C4-2B (cell line): ENCODE measurements at regions not wholly inside any gene's neighbourhood (a gene's known extent, or its start where the extent isn't known, plus 50 kb on each side); places are given as distances from the start of the nearest gene placed in this dataset.

ENCODE experiments used
- H3K27ac ChIP-seq: fragments of 450-650 bp; 2 replicates; pipeline ENCODE4 v1.5.1; 2017
- ZFX ChIP-seq: fragments of 450-650 bp; IDR thresholded peaks from 2 replicates; pipeline ENCODE4 v1.6.1; 2017
- TF ChIP-seq, protein P1 (sequence below): fragments of 450-650 bp; conservative IDR thresholded peaks from 2 replicates; pipeline ENCODE4 v1.5.1; 2017; ENCODE audit warnings: mild to moderate bottlenecking

DNA sequence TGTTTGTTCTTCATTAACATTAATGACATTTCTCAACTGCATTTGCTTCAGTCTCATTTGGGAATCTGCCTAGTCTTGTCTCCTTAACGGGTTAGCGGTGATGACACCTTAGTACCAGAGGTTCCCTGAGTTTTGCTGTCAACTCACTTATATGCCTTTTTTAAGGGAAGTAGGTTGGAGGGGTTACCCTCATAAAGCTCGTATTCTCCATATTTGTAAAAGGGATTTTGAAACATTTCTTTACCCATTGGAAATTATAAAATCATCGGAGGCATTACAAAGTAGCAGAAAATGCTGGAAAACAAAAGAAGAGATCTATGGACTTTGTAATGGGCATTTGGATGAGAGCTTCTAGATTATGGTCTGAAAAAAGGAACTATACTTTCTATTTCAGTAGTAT is 88.7 kb upstream of the PRDM1 start:
- no peak overlapping the region for H3K27ac ChIP-seq
- TF ChIP-seq, protein P1, sequence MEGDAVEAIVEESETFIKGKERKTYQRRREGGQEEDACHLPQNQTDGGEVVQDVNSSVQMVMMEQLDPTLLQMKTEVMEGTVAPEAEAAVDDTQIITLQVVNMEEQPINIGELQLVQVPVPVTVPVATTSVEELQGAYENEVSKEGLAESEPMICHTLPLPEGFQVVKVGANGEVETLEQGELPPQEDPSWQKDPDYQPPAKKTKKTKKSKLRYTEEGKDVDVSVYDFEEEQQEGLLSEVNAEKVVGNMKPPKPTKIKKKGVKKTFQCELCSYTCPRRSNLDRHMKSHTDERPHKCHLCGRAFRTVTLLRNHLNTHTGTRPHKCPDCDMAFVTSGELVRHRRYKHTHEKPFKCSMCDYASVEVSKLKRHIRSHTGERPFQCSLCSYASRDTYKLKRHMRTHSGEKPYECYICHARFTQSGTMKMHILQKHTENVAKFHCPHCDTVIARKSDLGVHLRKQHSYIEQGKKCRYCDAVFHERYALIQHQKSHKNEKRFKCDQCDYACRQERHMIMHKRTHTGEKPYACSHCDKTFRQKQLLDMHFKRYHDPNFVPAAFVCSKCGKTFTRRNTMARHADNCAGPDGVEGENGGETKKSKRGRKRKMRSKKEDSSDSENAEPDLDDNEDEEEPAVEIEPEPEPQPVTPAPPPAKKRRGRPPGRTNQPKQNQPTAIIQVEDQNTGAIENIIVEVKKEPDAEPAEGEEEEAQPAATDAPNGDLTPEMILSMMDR = no peak

DNA sequence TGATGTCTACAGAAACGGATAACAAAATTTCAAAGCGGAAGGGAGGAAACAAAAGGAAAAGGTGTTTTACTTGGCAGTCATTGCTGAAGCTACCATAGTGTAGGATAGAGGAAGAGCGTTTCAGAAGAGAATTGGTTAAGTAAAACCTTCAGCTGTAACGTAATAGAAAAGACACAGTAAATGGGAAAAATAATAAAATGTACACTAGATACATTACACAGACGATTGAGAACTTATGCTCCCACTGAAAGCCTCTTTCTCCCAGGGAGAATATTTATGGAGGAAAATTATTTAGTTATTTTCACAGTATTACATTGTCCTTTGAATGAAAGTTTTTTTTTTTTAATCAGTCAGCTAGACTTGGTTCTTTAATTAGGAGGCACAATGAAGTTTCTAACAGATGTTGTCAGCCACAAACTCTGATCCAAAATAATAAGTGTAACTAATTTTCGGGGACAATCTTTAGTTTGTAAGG is 90.7 kb upstream of the PRDM1 start:
- TF ChIP-seq, protein P1 = no peak
- no peak for TF ChIP-seq ZFX
- no peak overlapping the region for H3K27ac ChIP-seq

DNA sequence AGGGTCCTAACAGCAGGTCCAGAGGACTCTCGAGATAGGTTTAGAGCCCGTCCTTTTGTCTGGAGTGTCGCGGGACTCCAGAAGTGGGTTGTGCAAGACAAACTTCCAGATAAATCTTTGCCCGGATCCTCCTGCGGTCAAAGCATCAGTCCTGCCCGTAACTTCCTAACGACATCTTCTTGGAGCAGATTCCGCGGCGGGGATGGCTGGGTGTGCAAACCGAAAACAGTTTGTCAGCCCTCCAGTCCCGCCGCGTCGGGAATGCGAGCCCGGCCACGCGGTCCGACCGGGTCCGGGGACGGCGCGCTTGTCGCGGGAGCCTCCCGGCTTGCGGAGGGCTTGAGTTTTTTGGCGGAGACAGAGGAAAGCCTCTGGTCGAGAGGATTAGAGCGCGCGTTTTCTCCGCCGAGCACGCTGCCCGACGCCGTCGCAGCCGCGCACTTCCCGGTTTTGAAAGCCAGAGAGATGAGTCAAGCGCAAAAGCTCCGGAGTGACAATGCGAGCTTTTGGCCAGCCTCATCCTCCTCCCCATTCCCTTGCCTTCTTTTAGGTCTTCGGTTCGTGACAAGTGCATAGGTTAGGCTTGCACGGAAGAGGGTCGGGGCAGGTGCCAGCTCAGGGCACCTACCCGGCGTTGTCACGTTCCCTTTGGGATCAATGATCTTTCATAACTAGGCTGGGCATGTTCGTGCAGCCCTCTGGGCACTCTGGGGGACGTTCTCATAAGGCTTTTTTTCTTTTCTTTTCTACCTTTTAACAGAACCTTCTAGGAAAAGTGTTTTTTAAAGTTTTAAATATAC is 91.3 kb upstream of the PRDM1 start:
- H3K27ac ChIP-seq = no peak overlapping the region

DNA sequence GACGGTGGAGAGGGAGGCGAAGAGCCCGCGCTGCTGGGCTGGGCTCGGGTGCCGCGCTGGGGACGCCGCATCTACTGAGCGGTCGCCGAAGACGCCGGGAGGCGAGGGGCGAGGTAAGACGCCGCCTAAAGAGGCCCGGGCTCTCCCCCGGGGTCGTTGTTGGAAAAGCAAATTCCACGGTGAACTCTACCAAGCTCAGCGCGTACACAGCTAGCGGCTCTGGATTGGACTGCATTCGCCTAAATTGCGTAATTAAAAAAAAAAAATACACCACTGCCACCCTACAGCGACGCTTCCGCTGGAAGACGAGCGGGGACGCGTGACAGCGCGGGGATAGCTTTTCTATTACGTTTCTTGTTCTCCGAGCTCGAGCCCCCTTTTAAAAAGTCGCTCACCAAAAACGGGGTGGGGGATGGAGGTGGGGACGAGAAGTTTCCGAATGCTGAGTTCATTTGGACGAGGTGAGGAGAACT is 92.0 kb upstream of the PRDM1 start:
- no peak overlapping the region for H3K27ac ChIP-seq
- TF ChIP-seq, protein P1 = no peak
- TF ChIP-seq ZFX = no peak

More for the DNA sequence above, 91.3 kb upstream of the PRDM1 start:
- TF ChIP-seq, protein P1 = no peak
- no peak for TF ChIP-seq ZFX

DNA sequence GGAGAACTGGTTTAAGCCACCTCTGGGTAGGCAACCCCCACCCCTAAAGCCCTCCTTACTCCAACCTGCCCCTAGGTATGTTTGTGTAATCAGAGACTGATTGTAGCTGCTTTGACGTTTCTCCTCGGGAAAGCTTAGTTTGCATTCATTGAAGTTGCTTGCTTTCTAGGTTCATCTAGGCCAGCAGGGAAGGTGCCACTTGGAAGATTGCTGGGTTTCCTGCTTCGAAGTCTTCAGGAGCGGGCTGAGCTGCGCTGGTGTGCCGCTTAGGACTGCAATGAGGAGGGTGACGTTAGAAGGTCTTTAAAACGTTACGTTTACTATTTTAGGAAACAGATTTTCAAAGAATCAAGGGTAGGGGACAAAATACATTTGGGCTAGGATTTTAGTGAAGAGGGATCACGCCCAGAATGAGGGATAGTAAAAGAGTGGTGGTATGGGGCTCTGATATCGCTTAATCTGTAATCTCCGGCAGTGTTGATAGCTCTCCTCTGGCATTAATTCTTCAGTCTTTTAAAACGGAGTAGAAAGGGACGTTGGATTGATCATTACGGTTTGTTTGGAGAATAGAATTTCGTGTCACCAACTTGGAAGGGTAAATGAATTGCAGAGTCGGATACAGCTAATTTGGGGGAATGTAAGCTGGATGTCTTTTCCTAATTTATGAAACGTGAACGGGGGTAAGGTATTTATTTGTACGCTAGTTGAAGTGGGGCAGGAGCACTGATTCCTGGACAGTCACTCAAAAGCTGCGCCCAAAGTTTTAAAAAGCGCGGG is 92.6 kb upstream of the PRDM1 start:
- TF ChIP-seq, protein P1 = no peak
- no peak for TF ChIP-seq ZFX
- no peak overlapping the region for H3K27ac ChIP-seq

DNA sequence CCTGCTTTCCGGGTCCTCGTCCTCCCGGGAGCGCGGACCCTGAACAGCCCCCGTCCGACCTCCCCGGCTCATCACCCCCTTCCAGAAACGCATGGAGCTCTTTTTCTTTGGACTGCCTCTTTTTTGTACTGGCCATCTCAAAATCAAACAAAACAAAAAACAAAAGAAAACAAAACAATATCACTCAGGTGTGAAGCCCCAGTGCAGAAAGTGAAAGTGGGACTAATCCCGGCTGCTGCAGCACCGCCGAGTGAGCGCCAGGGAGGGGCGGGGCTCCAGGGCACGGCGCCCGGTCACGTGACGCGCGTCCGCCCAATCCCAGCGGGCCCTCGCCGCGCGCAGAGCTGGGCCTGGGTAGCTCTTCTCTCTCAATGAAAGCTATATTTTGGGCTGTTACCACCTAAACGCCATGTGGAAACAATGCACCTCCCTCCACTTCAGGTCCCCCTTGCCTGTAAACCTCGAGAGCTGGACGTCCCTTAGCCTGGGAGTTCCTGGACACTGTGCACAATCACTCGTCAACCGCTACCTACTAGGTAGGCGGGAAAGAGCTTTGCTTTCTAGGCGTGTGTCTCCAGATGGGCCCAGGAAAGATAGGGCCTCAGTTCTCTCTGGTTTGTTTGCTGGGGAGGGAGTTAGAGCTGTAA is 93.7 kb upstream of the PRDM1 start:
- TF ChIP-seq, protein P1 = no peak
- no peak for TF ChIP-seq ZFX
- H3K27ac ChIP-seq = no peak overlapping the region
